HG03432 (cell line): ENCODE measurements at regions not wholly inside any gene's neighbourhood (a gene's known extent, or its start where the extent isn't known, plus 50 kb on each side); places are given as distances from the start of the nearest gene placed in this dataset.

Experiments used
- ATAC-seq: cut with Tn5 transposase; IDR thresholded peaks from one replicate; pipeline ENCODE4 v1.9.1; 2021; ENCODE audit warnings: mild to moderate bottlenecking, moderate library complexity; ENCODE audit not compliant: unreplicated experiment

- ATAC-seq: no peak
Observed at GRCh38 chr2:150141226-150142001, 346.1 kb downstream of the RND3 start.

GRCh38 chr2:150140777-150141176 is 346.7 kb downstream of the RND3 start:
- ATAC-seq: no peak

- no peak for ATAC-seq
Observed at GRCh38 chr2:150138587-150138986, 348.9 kb downstream of the RND3 start.

GRCh38 chr2:150137338-150138069 is 350.0 kb downstream of the RND3 start:
- no peak for ATAC-seq

GRCh38 chr2:150136893-150137292 is 350.6 kb downstream of the RND3 start:
- ATAC-seq: no peak

- ATAC-seq: no peak
Observed at GRCh38 chr2:150136401-150136800, 351.1 kb downstream of the RND3 start.

GRCh38 chr2:150135223-150135883 is 352.1 kb downstream of the RND3 start:
- no peak for ATAC-seq

GRCh38 chr2:150134223-150134857 is 353.1 kb downstream of the RND3 start:
- ATAC-seq: no peak

GRCh38 chr2:150133623-150134022 is 353.8 kb downstream of the RND3 start:
- ATAC-seq: peak; percentile 99

GRCh38 chr2:150129921-150130575 is 357.4 kb downstream of the RND3 start:
- ATAC-seq: peak; percentile 31

- no peak for ATAC-seq
Observed at GRCh38 chr2:150127995-150128394, 359.5 kb downstream of the RND3 start.

- peak; percentile 45 for ATAC-seq
Observed at GRCh38 chr2:150127346-150127990, 360.0 kb downstream of the RND3 start.

GRCh38 chr2:150126839-150127238 is 360.6 kb downstream of the RND3 start:
- ATAC-seq: peak; percentile 53

- ATAC-seq: no peak
Observed at GRCh38 chr2:150126143-150126740, 361.2 kb downstream of the RND3 start.

GRCh38 chr2:150125708-150126107 is 361.8 kb downstream of the RND3 start:
- ATAC-seq: peak; percentile 40

GRCh38 chr2:150125188-150125587 is 362.3 kb downstream of the RND3 start:
- ATAC-seq: no peak

- no peak for ATAC-seq
Observed at GRCh38 chr2:150124739-150125138, 362.7 kb downstream of the RND3 start.

- ATAC-seq: no peak
Observed at GRCh38 chr2:150122871-150123613, 364.4 kb downstream of the RND3 start.

GRCh38 chr2:150122156-150122555 is 365.3 kb downstream of the RND3 start:
- no peak for ATAC-seq
